Cerebellar cortex (tissue), 1 donor: ENCODE measurements at regions not wholly inside any gene's neighbourhood (a gene's known extent, or its start where the extent isn't known, plus 50 kb on each side); places are given as distances from the start of the nearest gene placed in this dataset.
A peak's percentile ranks its signal among the peaks of the same experiment; 100 is the strongest.

ENCODE experiments used
- DNase-seq: peaks from one replicate; pipeline ENCODE4 v3.0.0-alpha.2; 2015; ENCODE audit warnings: low spot score

DNA sequence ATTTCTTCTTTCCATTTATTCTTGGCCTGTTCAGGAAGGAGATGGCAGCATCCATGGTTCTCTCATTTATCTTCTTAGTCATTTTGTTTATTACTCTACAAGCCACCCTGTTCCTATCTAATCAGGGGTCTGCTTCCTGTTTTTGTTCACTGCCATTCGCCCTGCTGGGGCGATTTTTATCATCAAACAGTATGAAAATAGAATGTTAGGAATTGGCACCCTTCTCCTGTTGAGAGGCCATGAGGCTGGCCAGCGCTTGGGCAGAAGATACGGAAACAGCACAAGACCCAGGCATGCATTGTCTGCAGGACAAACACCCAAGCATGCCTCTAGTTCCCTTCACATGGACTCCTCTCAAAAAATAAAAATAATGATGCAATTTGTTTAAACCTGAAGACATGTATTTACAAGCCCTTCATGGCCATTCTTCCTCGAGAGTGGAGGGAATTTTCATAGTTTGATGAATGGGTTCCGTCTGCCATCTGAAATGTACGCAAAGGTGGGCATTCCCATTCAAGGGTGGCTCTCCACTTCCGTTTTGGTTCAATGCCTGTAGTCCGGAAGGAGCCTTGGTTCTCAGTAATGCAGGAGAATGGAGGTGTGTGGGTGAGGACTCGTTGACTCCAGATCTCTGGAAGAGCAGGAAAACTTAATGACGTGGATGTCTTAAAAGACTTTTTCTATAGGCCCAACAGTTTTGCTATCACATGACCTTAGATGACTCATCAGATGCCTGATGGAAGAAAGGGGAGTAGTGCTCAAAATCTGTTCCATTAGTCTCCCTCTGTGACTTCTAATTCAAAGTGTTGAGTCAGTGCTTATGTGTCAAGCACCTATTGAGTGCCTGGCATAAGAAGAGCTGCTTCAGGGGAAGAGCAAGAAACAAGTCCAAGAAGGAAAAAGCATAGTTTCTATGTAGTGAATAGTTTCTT, 252.4 kb upstream of the TBX3 start:
- DNase-seq, result no peak

GRCh38 chr12:114935658-114936057, 251.7 kb upstream of the TBX3 start:
- no peak for DNase-seq

DNA sequence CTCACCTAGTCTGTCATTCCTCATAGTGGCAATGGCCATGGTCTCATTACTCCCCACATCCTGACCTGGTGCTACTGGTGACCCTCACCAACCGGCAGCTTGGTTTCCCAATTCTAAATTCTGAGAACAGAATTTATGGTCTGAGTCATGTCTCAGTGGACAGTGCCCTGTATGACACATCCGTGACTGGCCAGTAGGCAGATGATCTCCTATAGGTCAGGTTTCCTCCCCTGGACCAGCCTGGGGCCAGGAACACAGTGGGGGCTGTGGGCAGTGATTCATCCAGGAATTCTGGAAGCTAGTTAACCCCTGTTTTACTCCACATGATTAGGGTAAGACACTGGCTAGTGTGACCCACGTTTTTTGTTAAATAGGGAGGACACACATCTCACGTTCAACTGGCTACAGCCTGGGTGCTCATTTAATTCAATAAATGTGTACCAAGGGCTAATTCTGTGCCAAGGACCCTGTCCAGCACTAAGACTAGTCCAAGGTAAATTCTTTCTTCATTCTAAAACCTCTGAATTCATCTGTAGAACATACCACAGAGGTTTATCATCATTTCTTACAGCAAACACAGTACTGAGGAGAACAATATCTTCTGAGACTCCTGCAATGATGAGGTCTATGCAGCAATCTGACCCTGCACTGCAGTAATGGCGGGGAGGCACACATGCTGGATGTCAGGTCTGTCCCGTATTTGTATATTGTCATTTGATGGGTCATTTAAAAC, 249.6 kb upstream of the TBX3 start:
- DNase-seq, result no peak

GRCh38 chr12:114932806-114933205, 248.8 kb upstream of the TBX3 start:
- DNase-seq, result no peak

DNA sequence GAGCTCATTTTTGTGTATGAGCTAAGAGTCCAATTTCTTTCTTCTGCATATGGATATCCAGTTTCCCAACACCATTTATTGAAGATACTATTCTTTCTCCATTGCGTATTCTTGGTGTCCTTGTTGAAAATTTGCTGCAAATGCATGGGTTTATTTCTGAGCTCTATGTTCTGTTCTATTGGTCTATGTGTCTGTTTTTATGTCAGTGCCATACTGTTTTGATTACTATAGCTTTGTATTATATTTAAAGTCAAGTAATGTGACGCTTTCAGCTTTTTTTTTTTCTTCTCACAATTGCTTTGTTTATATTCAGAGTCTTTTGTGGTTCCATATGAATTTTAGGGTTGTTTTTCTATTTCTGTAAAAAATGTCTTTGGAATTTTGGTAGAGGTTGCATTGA, 247.1 kb upstream of the TBX3 start:
- DNase-seq, result no peak

- DNase-seq, result no peak
These were observed 242.4 kb upstream of the TBX3 start for GRCh38 chr12:114926341-114926740.

DNA sequence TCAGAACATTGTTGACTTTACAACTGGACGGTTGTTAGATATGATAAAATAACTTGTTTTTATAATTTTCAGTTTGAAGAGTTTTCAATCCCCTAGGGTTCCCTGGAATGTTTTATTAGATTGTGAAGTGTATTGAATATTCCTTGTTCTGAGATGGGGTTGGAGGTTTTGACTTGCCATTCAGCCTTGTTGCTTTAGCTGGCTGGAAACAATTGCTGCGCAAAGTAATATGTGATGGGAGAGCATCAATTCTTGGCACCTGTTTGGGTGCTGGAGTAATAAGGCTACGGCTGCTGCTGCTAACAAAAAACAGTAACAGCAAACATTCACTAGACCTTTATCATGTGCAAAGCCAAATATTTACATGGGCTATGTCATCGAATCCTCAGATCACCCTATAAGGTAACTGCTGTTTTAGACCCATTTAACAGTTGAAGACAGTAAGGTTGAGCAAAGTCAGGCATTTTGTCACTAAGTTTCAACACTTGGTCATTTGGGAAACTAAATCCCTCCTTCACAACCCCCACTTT, 241.0 kb upstream of the TBX3 start:
- no peak for DNase-seq

GRCh38 chr12:114921781-114922180, 237.8 kb upstream of the TBX3 start:
- DNase-seq, result no peak

DNA sequence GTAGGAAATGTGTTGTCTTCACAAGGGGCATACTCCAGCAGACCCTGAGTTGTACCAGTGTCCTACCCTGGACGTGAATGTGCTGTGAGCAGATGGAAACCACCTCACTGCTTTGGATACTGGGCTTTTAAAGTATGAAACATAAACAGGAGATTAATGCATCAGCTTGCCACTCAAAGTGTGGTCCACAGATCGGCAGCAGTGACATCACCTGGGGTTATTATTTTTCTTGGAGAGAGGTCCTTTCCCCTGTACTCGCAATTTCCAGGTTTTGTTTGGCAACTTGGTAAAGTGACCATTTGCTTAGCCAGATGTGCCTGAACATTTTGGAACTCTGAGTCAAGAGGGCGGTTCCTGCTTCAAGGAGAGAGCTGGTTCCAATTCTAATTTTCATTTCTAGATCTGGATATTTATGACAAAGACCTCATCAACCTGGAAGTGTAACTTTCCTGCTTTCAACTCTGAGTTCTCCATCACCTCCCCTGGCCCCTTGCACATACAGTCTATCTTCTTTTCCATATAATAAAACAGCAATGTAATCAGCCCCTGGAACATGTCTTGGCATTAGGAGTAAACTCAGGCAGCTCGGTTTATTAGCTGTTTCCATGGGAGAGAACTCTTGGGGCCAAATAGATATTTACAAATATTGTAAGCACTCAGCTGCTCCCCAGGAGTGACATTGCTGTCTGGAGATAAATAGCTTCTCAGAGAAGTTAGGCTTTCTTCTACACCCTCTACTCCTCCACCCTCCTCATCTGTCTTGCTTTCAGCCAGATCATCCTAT, 237.0 kb upstream of the TBX3 start:
- DNase-seq, result no peak

GRCh38 chr12:114919479-114919878, 235.5 kb upstream of the TBX3 start:
- no peak for DNase-seq

GRCh38 chr12:114918535-114919233, 234.7 kb upstream of the TBX3 start:
- DNase-seq, result no peak

DNA sequence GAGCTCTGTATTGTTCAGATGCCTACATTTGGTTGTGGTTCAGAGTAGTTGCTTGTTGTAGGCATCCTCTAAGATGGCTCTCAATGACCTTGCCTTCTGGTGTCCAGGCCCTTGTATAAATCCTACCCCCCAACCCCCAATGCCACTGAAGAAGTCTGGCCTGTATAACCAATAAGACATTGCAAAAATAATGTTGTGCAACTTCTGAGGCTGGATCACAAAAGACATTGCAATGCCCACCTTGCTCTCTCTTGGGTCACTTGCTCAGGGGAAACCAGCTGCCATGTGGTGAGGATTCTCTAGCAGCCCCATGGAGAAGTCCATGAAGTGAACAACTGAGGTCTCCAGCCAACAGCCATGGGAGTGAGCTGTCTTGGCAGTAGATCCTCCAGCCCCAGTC, 234.0 kb upstream of the TBX3 start:
- DNase-seq, result no peak

GRCh38 chr12:114917307-114917706, 233.3 kb upstream of the TBX3 start:
- DNase-seq, result no peak

- peak; percentile 72 for DNase-seq
These were observed 232.6 kb upstream of the TBX3 start for GRCh38 chr12:114916541-114916940.

- DNase-seq, result no peak
These were observed 232.1 kb upstream of the TBX3 start for GRCh38 chr12:114916124-114916523.

GRCh38 chr12:114913871-114914801, 230.2 kb upstream of the TBX3 start:
- no peak for DNase-seq

- DNase-seq, result no peak
These were observed 228.8 kb upstream of the TBX3 start for GRCh38 chr12:114912811-114913210.

- no peak for DNase-seq
These were observed 227.2 kb upstream of the TBX3 start for GRCh38 chr12:114911196-114911595.

DNA sequence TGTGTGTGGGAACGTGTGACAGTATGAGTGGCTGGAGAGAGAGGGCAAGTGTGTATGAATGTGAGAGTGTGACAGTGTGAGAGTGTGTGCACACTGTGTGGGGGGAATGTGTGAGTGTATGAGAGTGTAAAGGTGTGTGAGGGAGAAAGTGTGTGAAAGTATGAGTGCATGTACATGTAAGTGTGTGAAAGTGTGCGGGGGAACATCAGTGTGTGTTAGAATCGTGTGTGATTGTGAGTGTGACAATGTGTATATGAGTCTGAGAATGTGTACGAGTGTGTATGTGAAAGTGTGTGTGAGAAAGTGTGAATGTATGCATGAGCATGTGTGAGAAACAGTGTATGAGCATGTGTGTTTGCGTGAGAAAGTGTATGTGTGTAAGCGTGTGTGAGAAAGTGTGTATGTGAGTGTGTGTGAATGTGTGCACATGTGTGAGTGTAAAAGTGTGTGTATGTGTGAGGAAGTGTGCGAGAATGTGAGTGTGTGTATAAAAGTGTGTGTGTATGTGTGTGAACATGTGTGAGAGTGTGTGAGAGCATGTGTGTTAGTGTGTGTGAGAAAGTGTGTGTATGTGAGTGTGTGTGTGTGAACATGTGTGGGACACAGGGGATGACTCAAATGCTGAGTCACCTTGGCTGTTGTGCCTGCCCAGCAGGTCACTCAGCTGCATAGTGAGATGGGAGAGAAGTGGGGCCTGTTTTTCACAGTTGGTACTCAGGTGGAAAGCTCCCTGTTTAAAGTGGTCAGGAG, 220.5 kb upstream of the TBX3 start:
- DNase-seq, result no peak
